SK-N-SH (cell line): ENCODE measurements at regions not wholly inside any gene's neighbourhood (a gene's known extent, or its start where the extent isn't known, plus 50 kb on each side); places are given as distances from the start of the nearest gene placed in this dataset.

Experiments
- CTCF ChIA-PET: fragments of 300-600, 350-600 bp; formaldehyde crosslinking; extraction: SDS; loops from one replicate; lab custom pipeline; 2021; lab: Yijun Ruan, JAX
- POLR2A ChIA-PET: fragments of 350-600 bp; sonication (Branson Sonifier 250); formaldehyde crosslinking; extraction: SDS; loops from one replicate; lab custom pipeline; 2020; ENCODE audit warnings: antibody characterized with exemption, inconsistent platforms; lab: Yijun Ruan, JAX
- DNase-seq: peaks from one replicate; pipeline ENCODE4 v3.0.0; 2012
- H2AFZ ChIP-seq: fragments of 200-600 bp; sonication (generic); 2 replicates; pipeline ENCODE4 v1.8.1; 2016; ENCODE audit warnings: antibody characterized with exemption, mild to moderate bottlenecking, low read depth
- H3F3A ChIP-seq: fragments of 200-600 bp; sonication (generic); replicated peaks from 2 replicates; pipeline ENCODE3; 2016; ENCODE audit warnings: antibody characterized with exemption, mild to moderate bottlenecking; ENCODE audit not compliant: insufficient read depth
- H3K27ac ChIP-seq, 2 experiments: fragments of 200-500 bp in 1 of 2; fragments of 200-600 bp in 1 of 2; sonication (Bioruptor generic) in 1 of 2; sonication (generic), shearing (Covaris generic) in 1 of 2; 2 replicates each; pipeline versions ENCODE4 v1.5.1 to v1.6.1; 2014 to 2016; ENCODE audit warnings: low read depth in 2 of 2, inconsistent platforms in 1 of 2, low read length in 1 of 2, mild to moderate bottlenecking in 1 of 2, mixed read lengths in 1 of 2
- H3K27me3 ChIP-seq: fragments of 200-600 bp; sonication (generic), shearing (Covaris generic); 2 replicates; pipeline ENCODE4 v1.6.1; 2016; ENCODE audit warnings: mixed run types; ENCODE audit not compliant: insufficient read depth
- H3K36me3 ChIP-seq, 2 experiments: fragments of 200-500 bp in 1 of 2; fragments of 200-600 bp in 1 of 2; sonication (Bioruptor generic) in 1 of 2; sonication (generic) in 1 of 2; replicated peaks in 1 of 2; 2 replicates each; pipeline versions ENCODE3 to v1.5.1; 2014 to 2016; ENCODE audit warnings: low read length in 1 of 2, mild to moderate bottlenecking in 1 of 2; ENCODE audit not compliant: insufficient read depth in 2 of 2, control insufficient read depth in 1 of 2
- H3K4me1 ChIP-seq, 2 experiments: fragments of 200-500 bp in 1 of 2; fragments of 200-600 bp in 1 of 2; sonication (Bioruptor generic) in 1 of 2; sonication (generic), shearing (Covaris generic) in 1 of 2; 2 replicates each; pipeline versions ENCODE4 v1.5.1 to v1.6.1; 2014 to 2016; ENCODE audit warnings: low read depth in 1 of 2, low read length in 1 of 2, mixed run types in 1 of 2; ENCODE audit not compliant: insufficient read depth in 2 of 2, control insufficient read depth in 1 of 2
- H3K4me2 ChIP-seq: fragments of 200-600 bp; sonication (generic), shearing (Covaris generic); 2 replicates; pipeline ENCODE4 v1.6.1; 2017; ENCODE audit warnings: mixed run types
- H3K4me3 ChIP-seq, 2 experiments: fragments of 200-500 bp in 1 of 2; fragments of 200-600 bp in 1 of 2; sonication (Bioruptor generic) in 1 of 2; sonication (generic), shearing (Covaris generic) in 1 of 2; 2 replicates each; pipeline versions ENCODE4 v1.5.1 to v1.8.1; 2014 to 2016; ENCODE audit warnings: low read depth in 2 of 2, inconsistent platforms in 1 of 2, low read length in 1 of 2, mild to moderate bottlenecking in 1 of 2, mixed read lengths in 1 of 2, moderate library complexity in 1 of 2
- H3K79me2 ChIP-seq: fragments of 200-600 bp; sonication (generic); 2 replicates; pipeline ENCODE4 v1.8.1; 2017; ENCODE audit warnings: mild to moderate bottlenecking; ENCODE audit not compliant: insufficient read depth
- H3K9ac ChIP-seq: fragments of 200-600 bp; sonication (generic); 2 replicates; pipeline ENCODE4 v1.6.1; 2017; ENCODE audit warnings: mixed run types
- H3K9me2 ChIP-seq: fragments of 200-600 bp; sonication (generic); 2 replicates; pipeline ENCODE4 v1.6.1; 2017; ENCODE audit warnings: mixed run types
- H3K9me3 ChIP-seq: fragments of 200-600 bp; sonication (generic); 2 replicates; pipeline ENCODE4 v1.6.1; 2017; ENCODE audit warnings: mixed run types, mild to moderate bottlenecking, moderate library complexity
- H4K20me1 ChIP-seq: fragments of 200-600 bp; sonication (generic); 2 replicates; pipeline ENCODE4 v1.6.1; 2017; ENCODE audit warnings: mild to moderate bottlenecking, mixed run types; ENCODE audit not compliant: insufficient read depth
- CHD2 ChIP-seq: fragments of 150-350 bp; IDR thresholded peaks from 2 replicates; pipeline ENCODE4 v1.6.1; 2018; ENCODE audit warnings: low read length; ENCODE audit not compliant: partially characterized antibody
- CTCF ChIP-seq: fragments of 200-600 bp; sonication (generic); IDR thresholded peaks from 2 replicates; pipeline ENCODE4 v1.6.1; 2017; ENCODE audit warnings: antibody characterized with exemption, mild to moderate bottlenecking, moderate library complexity
- ELF1 ChIP-seq: IDR thresholded peaks from 2 replicates; pipeline ENCODE4 v1.4.0; 2012
- EP300 ChIP-seq, 2 experiments: IDR thresholded peaks; 2 replicates each; pipeline versions ENCODE4 v1.4.0 to v1.6.1; 2012; ENCODE audit warnings: borderline replicate concordance in 1 of 2, low read depth in 1 of 2, low read length in 1 of 2
- EZH2phosphoT487 ChIP-seq: fragments of 200-600 bp; sonication (generic); IDR thresholded peaks from 2 replicates; pipeline ENCODE4 v1.6.1; 2017; ENCODE audit warnings: low read depth, mixed run types, mild to moderate bottlenecking, antibody characterized with exemption, moderate library complexity, borderline replicate concordance
- FOSL2 ChIP-seq: IDR thresholded peaks from 2 replicates; pipeline ENCODE4 v1.4.0; 2012; ENCODE audit warnings: low read depth, mild to moderate bottlenecking, moderate library complexity, borderline replicate concordance
- FOXJ3 ChIP-seq: sonication (generic); formaldehyde crosslinking; IDR thresholded peaks from 2 replicates; pipeline ENCODE4 v1.5.1; 2020; ENCODE audit warnings: mild to moderate bottlenecking, missing genetic modification reagents
- GABPA ChIP-seq: IDR thresholded peaks from 2 replicates; pipeline ENCODE4 v1.4.0; 2012; ENCODE audit warnings: low read depth, mild to moderate bottlenecking
- GATA2 ChIP-seq: sonication (generic); formaldehyde crosslinking; IDR thresholded peaks from 2 replicates; pipeline ENCODE4 v1.5.0; 2020; ENCODE audit warnings: mild to moderate bottlenecking, missing genetic modification reagents
- IRF3 ChIP-seq: fragments of 150-350 bp; IDR thresholded peaks from 2 replicates; pipeline ENCODE4 v1.6.1; 2016; ENCODE audit warnings: mild to moderate bottlenecking, low read depth, low read length
- MXI1 ChIP-seq: IDR thresholded peaks from 2 replicates; pipeline ENCODE4 v1.6.1; 2012; ENCODE audit warnings: mild to moderate bottlenecking, low read depth, low read length, improper control_type of control experiment
- PBX3 ChIP-seq: IDR thresholded peaks from 2 replicates; pipeline ENCODE4; 2012
- POLR2AphosphoS5 ChIP-seq: IDR thresholded peaks from 2 replicates; pipeline ENCODE4 v1.6.1; 2012; ENCODE audit warnings: low read depth, low read length
- SIN3A ChIP-seq: IDR thresholded peaks from 2 replicates; pipeline ENCODE4 v1.6.1; 2012; ENCODE audit warnings: low read depth, mild to moderate bottlenecking, low read length, moderate library complexity, borderline replicate concordance
- TCF12 ChIP-seq: IDR thresholded peaks from 2 replicates; pipeline ENCODE4 v1.4.0; 2012
- TEAD4 ChIP-seq: IDR thresholded peaks from 2 replicates; pipeline ENCODE4 v1.4.0; 2012; ENCODE audit warnings: mild to moderate bottlenecking, borderline replicate concordance; ENCODE audit not compliant: insufficient read depth
- WGBS: methylation state at CpG from one replicate; pipeline ENCODE4 v1.1.6; 2017; ENCODE audit warnings: low lambda C conversion rate; 5-methylcytosine and 5-hydroxymethylcytosine counted together

GRCh38 chr20:56870271-56870670 lies 241.2 kb downstream of the TFAP2C start:
- no peaks in the 10 kb centered on the region for H3K9me2 ChIP-seq
- no peak for TF ChIP-seq ELF1
- no peak for TF ChIP-seq POLR2AphosphoS5
- no peak for TF ChIP-seq TCF12
- TF ChIP-seq FOSL2: no peak
- TF ChIP-seq CTCF: no peak
- no peak for TF ChIP-seq TEAD4
- TF ChIP-seq SIN3A: no peak
- no peak for TF ChIP-seq PBX3
- no peak for TF ChIP-seq MXI1
- TF ChIP-seq FOXJ3 (CRISPR knock-in tag): no peak
- H3K9me3 ChIP-seq: no peaks in the 10 kb centered on the region
- no peak overlapping the region for H3K4me2 ChIP-seq
- ChIA-PET CTCF (no interaction called here), POLR2A (no interaction called here)
- H4K20me1 ChIP-seq: no peaks in the 10 kb centered on the region
- H3K27ac ChIP-seq: no peak overlapping the region
- no peak overlapping the region for H2AFZ ChIP-seq
- H3K27me3 ChIP-seq: peaks cover 37% of the 10 kb centered on the region; the same call in 1 of the 2 replicates
- H3K4me1 ChIP-seq: no peaks in the 10 kb centered on the region
- no peaks in the 10 kb centered on the region for H3K36me3 ChIP-seq
- WGBS: 34% methylated on average over 5 of the region's 5 CpGs
- H3F3A ChIP-seq: no peaks in the 10 kb centered on the region
- no peak for DNase-seq
- no peaks in the 10 kb centered on the region for H3K79me2 ChIP-seq
- H3K9ac ChIP-seq: no peak overlapping the region
- no peak overlapping the region for H3K4me3 ChIP-seq

- no peak for DNase-seq
- no peaks in the 10 kb centered on the region for H3K9me3 ChIP-seq
- H3K27ac ChIP-seq: no peak overlapping the region
- H3K9me2 ChIP-seq: no peaks in the 10 kb centered on the region
- ChIA-PET CTCF (no interaction called here), POLR2A (no interaction called here)
- no peak overlapping the region for H3K4me2 ChIP-seq
- H3K27me3 ChIP-seq: peaks cover 27% of the 10 kb centered on the region; the same call in 1 of the 2 replicates
- H2AFZ ChIP-seq: no peak overlapping the region
- no peak overlapping the region for H3K4me3 ChIP-seq
- TF ChIP-seq GATA2 (no peak), GABPA (no peak), ELF1 (no peak), EZH2phosphoT487 (no peak), EP300 (IDR thresholded peaks at IDR 0.05; ENCODE audit: borderline replicate concordance in 1 of 2, low read depth in 1 of 2, low read length in 1 of 2) (no peak), POLR2AphosphoS5 (no peak), CHD2 (no peak), TEAD4 (no peak), IRF3 (no peak)
- no peaks in the 10 kb centered on the region for H4K20me1 ChIP-seq
- H3K4me1 ChIP-seq: no peaks in the 10 kb centered on the region
- no peaks in the 10 kb centered on the region for H3K36me3 ChIP-seq
- no peak overlapping the region for H3K9ac ChIP-seq
- H3F3A ChIP-seq: no peaks in the 10 kb centered on the region
- H3K79me2 ChIP-seq: no peaks in the 10 kb centered on the region
- 29% methylated on average over 7 of the region's 11 CpGs for WGBS
Measured at GRCh38 chr20:56871691-56872090, 242.6 kb downstream of the TFAP2C start.
